NCI-H748 (cell line): ENCODE measurements at regions not wholly inside any gene's neighbourhood (a gene's known extent, or its start where the extent isn't known, plus 50 kb on each side); places are given as distances from the start of the nearest gene placed in this dataset.

ENCODE experiments used
- DNase-seq: peaks from one replicate; lab custom pipeline; 2025; ENCODE audit not compliant: unreplicated experiment; lab: John Stamatoyannopoulos, UW

- no peak for DNase-seq
These were observed 266.9 kb upstream of the IGF1R start for GRCh38 chr15:98381446-98381845.

- DNase-seq, result peak; percentile 21
These were observed 266.2 kb upstream of the IGF1R start for GRCh38 chr15:98382139-98382538.

DNA sequence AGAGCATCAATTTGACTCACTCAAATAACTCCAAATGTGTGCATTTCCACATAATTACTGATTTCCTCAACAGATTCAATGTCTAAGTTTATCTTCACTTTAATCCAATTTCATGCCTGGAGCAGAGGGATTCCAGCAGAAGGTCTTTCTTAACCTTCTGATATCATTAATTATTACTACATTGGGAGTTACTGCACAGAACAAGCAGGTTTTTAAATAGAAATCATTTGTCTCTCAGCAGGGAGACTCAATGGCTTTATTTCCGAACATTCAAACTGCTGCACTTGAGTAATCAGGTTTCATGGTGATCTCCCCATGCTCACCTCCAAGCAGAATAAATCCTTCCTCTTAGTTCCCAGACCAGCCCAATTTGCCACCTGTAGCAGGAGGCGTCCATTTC is 264.8 kb upstream of the IGF1R start:
- DNase-seq, result no peak

GRCh38 chr15:98384328-98385029 is 263.9 kb upstream of the IGF1R start:
- no peak for DNase-seq

DNA sequence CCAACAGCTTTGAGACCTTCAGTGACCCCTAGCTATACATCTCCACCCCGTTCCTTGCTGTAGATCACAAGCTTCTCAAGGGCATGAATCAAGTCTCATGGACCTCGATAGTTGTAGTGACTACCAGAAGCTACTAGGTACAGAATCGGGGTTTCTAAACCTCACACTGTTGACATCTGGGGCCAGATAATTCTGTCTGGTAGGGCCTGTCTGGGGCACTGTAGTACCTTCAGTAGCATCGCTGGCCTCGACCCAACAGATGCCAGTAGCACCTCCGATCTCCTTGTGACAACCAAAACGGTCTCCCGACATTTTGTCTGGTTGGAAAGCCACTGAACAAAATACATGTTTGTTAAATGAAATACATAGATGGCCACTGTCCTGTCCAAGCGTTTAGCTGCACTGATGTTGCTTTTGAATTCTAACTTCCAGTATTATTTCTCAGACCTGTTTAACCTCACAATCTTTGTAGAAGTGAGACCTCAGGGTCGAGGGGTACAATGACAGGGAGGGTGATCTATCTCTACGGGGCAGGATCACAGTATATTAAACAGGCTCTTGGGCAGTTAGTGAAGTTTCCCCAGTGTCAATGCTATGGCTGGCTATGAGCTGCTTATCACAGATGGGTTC is 262.5 kb upstream of the IGF1R start:
- DNase-seq, result no peak

DNA sequence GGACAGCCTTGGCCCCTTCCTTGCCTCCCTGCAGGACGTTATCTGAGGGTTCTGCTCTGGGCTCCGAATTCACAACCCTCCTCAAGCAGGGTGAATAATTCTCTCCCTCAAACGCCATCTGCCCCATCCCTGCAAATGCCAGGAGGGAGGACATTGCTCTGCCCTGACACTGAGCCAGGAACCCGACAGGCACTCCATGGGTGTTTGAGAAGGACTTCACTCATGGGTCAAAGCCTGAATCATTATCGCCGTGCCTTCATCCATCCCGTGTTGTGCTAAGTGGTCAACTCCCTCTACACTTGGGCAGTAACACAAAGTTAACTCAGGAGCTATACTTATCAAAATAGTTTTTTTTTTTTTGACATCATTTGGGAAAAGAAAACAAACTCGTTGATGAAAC is 261.8 kb upstream of the IGF1R start:
- DNase-seq, result no peak

DNA sequence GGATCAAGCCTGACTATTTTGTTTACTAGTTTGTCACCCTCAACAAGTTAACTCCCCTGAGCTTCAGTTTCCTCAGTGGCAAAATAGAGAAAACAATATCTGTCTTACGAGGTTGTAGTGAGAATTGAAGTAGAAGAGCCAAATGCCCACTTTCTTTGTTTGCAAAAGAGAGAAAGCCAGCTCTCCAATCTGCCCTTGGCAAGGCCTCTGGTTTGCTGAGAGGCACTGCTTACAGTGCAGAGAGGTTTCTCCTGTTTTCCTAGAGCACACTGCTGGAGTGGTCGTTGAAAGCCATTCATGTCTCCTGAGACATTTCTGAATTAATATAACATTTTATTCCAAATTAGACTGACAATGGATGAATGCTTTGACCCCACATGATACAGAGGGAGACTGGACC is 260.5 kb upstream of the IGF1R start:
- no peak for DNase-seq

- DNase-seq, result no peak
These were observed 257.3 kb upstream of the IGF1R start for GRCh38 chr15:98390946-98391530.

GRCh38 chr15:98391568-98391967 is 256.8 kb upstream of the IGF1R start:
- no peak for DNase-seq

GRCh38 chr15:98393471-98393870 is 254.9 kb upstream of the IGF1R start:
- no peak for DNase-seq

DNA sequence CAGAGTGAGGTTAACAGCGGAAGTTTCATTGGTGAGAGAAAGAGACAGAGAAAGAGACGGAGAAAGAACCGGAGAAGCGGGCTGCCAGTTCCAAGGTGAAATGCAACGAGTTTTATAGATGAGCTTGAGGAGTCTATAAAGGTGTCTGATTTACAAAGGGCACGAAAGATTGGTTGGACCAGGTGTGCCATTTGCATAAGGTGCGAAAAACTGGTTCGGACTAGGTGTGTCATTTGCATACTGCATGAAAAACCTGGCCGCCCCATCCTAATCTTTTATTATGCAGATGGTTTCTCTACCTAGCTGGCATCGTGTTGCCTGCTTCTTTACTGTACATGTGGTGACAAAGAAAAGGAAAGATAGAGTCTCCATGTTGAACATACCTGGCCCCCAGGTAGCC is 253.8 kb upstream of the IGF1R start:
- no peak for DNase-seq

GRCh38 chr15:98395974-98396610 is 252.2 kb upstream of the IGF1R start:
- no peak for DNase-seq

GRCh38 chr15:98397419-98397818 is 250.9 kb upstream of the IGF1R start:
- no peak for DNase-seq

DNA sequence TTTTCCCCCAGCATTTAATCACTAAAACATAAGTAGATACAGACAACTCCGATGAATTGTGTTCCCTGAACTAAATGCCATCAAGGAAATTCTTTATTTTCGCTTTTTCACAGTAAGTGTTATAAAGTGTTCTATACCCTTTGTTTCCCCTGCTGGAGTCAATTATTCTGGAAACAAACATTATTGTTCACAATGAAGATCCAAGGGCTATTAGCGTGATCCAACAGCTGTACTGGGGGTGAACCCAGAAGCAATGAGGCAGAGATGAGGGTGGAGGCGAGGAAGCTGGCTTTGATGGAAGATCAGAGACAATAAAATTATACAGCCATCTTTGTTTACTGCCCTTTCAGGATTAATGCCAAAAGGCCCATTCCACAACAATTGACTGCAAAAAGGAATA is 250.3 kb upstream of the IGF1R start:
- peak; percentile 78 for DNase-seq

DNA sequence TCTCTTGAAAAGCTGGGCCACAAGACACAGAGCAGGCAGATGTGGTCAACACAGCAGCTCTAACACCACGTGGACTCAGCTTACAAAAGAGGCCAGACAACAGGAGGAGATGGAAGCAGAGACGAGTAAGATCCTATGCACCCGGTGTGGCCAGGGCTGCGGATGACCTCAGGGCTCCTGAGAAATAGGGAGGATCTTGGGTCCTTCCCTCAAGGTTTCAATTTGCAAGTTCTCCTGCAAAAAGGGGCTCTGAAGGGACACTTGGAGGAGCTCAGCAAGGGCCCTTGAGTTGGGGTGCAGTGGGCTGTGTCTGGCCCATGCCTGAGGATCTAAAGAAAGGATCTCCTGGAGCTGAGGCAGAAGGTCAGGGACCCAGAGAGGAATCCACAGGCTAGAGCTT is 249.5 kb upstream of the IGF1R start:
- DNase-seq, result no peak

DNA sequence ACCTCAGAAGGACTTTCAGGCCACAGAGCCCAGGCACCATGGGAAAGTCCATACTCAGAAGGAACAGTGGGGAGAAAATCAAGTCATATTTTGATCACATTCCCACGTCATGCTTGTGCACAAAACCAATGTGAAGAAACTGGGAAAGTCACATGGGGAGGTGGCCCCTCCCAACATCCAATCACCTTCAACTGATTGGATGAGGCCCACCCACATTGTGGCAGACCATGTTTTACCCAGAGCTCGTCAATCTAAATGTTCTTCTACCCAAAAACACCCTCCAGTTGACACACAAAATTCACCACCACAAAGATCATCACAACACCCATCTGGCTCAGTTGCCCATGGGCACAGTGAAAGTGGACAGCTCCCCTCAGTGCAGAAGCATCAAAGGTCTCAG is 248.2 kb upstream of the IGF1R start:
- DNase-seq, result no peak

GRCh38 chr15:98401029-98401428 is 247.3 kb upstream of the IGF1R start:
- DNase-seq, result no peak

- no peak for DNase-seq
These were observed 245.9 kb upstream of the IGF1R start for GRCh38 chr15:98402486-98402885.

- DNase-seq, result no peak
These were observed 245.2 kb upstream of the IGF1R start for GRCh38 chr15:98403169-98403568.

GRCh38 chr15:98403569-98403968 is 244.8 kb upstream of the IGF1R start:
- no peak for DNase-seq

GRCh38 chr15:98405013-98405412 is 243.3 kb upstream of the IGF1R start:
- no peak for DNase-seq

DNA sequence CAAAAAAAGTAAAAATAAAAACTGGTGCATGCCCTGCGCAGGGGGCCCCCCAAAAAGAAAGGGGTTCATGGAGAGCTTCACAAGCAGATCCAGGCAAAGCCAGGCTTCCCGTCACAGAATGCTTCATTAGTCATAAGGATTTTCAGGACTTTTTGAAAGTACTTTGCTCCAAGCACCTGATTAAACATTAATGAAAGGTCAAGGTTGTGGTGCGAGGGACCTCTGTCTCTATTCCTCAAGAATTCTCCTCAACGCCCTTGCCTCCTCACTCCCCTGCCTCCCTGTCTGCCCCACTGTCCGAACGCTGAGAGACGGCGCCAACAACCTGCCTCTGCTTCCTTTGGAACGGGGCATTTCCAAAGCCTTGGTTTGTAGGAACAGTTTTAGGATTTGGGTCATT is 240.1 kb upstream of the IGF1R start:
- DNase-seq, result no peak
